H1 (cell line): ENCODE measurements at regions not wholly inside any gene's neighbourhood (a gene's known extent, or its start where the extent isn't known, plus 50 kb on each side); places are given as distances from the start of the nearest gene placed in this dataset.

Source experiments
- CHD1 ChIP-seq: IDR thresholded peaks from 2 replicates; pipeline ENCODE4 v1.6.1; 2012; ENCODE audit warnings: low read depth, low read length, improper control_type of control experiment
- CREB1 ChIP-seq: IDR thresholded peaks from 2 replicates; pipeline ENCODE4 v1.6.1; 2012; ENCODE audit warnings: inconsistent platforms
- EGR1 ChIP-seq: IDR thresholded peaks from 2 replicates; pipeline ENCODE4 v1.6.1; 2011; ENCODE audit warnings: low read depth, low read length, borderline replicate concordance
- EZH2 ChIP-seq: fragments of 200-600 bp; sonication (generic); IDR thresholded peaks from 2 replicates; pipeline ENCODE4 v1.7.1; 2012; ENCODE audit warnings: low read depth, mild to moderate bottlenecking, moderate library complexity, low read length, inconsistent platforms; ENCODE audit not compliant: severe bottlenecking
- HDAC6 ChIP-seq: IDR thresholded peaks from one replicate; pipeline ENCODE4 v1.7.1; 2012; ENCODE audit warnings: low read depth, mild to moderate bottlenecking, inconsistent platforms, low read length, moderate library complexity
- JUN ChIP-seq: IDR thresholded peaks from 2 replicates; pipeline ENCODE4 v1.6.1; 2011; ENCODE audit warnings: low read depth, mild to moderate bottlenecking, improper control_type of control experiment, low read length
- JUND ChIP-seq: IDR thresholded peaks from 2 replicates; pipeline ENCODE4 v1.6.1; 2011; ENCODE audit warnings: mild to moderate bottlenecking, improper control_type of control experiment, low read length
- SIN3A ChIP-seq, 2 experiments: IDR thresholded peaks in 1 of 2; conservative IDR thresholded peaks in 1 of 2; 2 replicates each; pipeline ENCODE4 v1.6.1; 2011 to 2012; ENCODE audit warnings: low read length in 2 of 2, improper control_type of control experiment in 1 of 2, low read depth in 1 of 2, mild to moderate bottlenecking in 1 of 2
- TF ChIP-seq, protein P1 (sequence below), 3 experiments: IDR thresholded peaks; 1 replicate in 2 of 3; 2 replicates in 1 of 3; pipeline versions ENCODE4 v1.5.1 to v1.6.1; 2011; ENCODE audit warnings: low read length in 3 of 3, mild to moderate bottlenecking in 3 of 3, inconsistent platforms in 2 of 3, low read depth in 1 of 3, moderate library complexity in 1 of 3; ENCODE audit not compliant: insufficient read depth in 1 of 3; ENCODE audit errors: control extremely low read depth in 1 of 3

GRCh38 chr4:178138491-178138890 lies 696.3 kb upstream of the AGA start:
- no peak for TF ChIP-seq HDAC6
- no peak for TF ChIP-seq SIN3A (conservative IDR thresholded peaks at IDR 0.05 in 1 of 2, IDR thresholded peaks at IDR 0.05 in 1 of 2; ENCODE audit: low read depth in 1 of 2, low read length in 2 of 2)
- no peak for TF ChIP-seq CHD1
- no peak for TF ChIP-seq CREB1
- no peak for TF ChIP-seq JUN
- no peak for TF ChIP-seq JUND
- TF ChIP-seq EZH2 = no peak
- TF ChIP-seq, protein P1, sequence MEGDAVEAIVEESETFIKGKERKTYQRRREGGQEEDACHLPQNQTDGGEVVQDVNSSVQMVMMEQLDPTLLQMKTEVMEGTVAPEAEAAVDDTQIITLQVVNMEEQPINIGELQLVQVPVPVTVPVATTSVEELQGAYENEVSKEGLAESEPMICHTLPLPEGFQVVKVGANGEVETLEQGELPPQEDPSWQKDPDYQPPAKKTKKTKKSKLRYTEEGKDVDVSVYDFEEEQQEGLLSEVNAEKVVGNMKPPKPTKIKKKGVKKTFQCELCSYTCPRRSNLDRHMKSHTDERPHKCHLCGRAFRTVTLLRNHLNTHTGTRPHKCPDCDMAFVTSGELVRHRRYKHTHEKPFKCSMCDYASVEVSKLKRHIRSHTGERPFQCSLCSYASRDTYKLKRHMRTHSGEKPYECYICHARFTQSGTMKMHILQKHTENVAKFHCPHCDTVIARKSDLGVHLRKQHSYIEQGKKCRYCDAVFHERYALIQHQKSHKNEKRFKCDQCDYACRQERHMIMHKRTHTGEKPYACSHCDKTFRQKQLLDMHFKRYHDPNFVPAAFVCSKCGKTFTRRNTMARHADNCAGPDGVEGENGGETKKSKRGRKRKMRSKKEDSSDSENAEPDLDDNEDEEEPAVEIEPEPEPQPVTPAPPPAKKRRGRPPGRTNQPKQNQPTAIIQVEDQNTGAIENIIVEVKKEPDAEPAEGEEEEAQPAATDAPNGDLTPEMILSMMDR (IDR thresholded peaks at IDR 0.05; ENCODE audit: control extremely low read depth in 1 of 3, insufficient read depth in 1 of 3, low read depth in 1 of 3, low read length in 3 of 3) = no peak
- no peak for TF ChIP-seq EGR1
